Neural progenitor cell (in vitro differentiated cells): ENCODE measurements at regions not wholly inside any gene's neighbourhood (a gene's known extent, or its start where the extent isn't known, plus 50 kb on each side); places are given as distances from the start of the nearest gene placed in this dataset.

Experiments
- DNase-seq: peaks from one replicate; pipeline ENCODE4 v3.0.0-alpha.2; 2016; ENCODE audit warnings: low spot score
- H2AFZ ChIP-seq: fragments of 200-600 bp; sonication (generic); replicated peaks from 2 replicates; pipeline ENCODE4 v1.6.1; 2016; ENCODE audit warnings: antibody characterized with exemption
- H3F3A ChIP-seq: fragments of 200-600 bp; sonication (generic); 2 replicates; pipeline ENCODE4 v1.6.1; 2016; ENCODE audit warnings: antibody characterized with exemption, low read depth
- H3K27ac ChIP-seq: fragments of 200-600 bp; sonication (generic); 2 replicates; pipeline ENCODE4 v1.5.1; 2016; ENCODE audit warnings: mild to moderate bottlenecking
- H3K27me3 ChIP-seq: fragments of 200-600 bp; sonication (generic); 2 replicates; pipeline ENCODE4 v1.6.1; 2016; ENCODE audit warnings: mild to moderate bottlenecking, moderate library complexity
- H3K36me3 ChIP-seq: fragments of 200-600 bp; sonication (generic); 2 replicates; pipeline ENCODE4 v1.5.1; 2016
- H3K4me1 ChIP-seq: fragments of 200-600 bp; sonication (generic); 2 replicates; pipeline ENCODE4 v1.6.1; 2016; ENCODE audit warnings: mixed run types
- H3K4me2 ChIP-seq: fragments of 200-600 bp; sonication (generic); 2 replicates; pipeline ENCODE4 v1.6.1; 2016
- H3K4me3 ChIP-seq: fragments of 200-600 bp; sonication (generic); 2 replicates; pipeline ENCODE4 v1.5.1; 2016
- H3K79me2 ChIP-seq: fragments of 200-600 bp; sonication (generic); 2 replicates; pipeline ENCODE4 v1.6.1; 2016; ENCODE audit warnings: low read depth
- H3K9ac ChIP-seq: fragments of 200-600 bp; sonication (generic); 2 replicates; pipeline ENCODE4 v1.6.1; 2016
- H3K9me3 ChIP-seq: fragments of 200-600 bp; sonication (generic); 2 replicates; pipeline ENCODE4 v1.5.1; 2016; ENCODE audit warnings: low read depth
- H4K20me1 ChIP-seq: fragments of 200-600 bp; sonication (generic); 2 replicates; pipeline ENCODE4 v1.6.1; 2016; ENCODE audit warnings: low read depth
- H3K27ac Mint-ChIP-seq: 3 replicates; pipeline ENCODE4 v1.8.0; 2021; ENCODE audit warnings: mixed read lengths
- H3K27me3 Mint-ChIP-seq: 2 replicates; pipeline ENCODE4 v1.8.0; 2022; ENCODE audit warnings: low read depth, mild to moderate bottlenecking, inconsistent platforms, moderate library complexity, mixed read lengths; ENCODE audit not compliant: insufficient read depth
- H3K36me3 Mint-ChIP-seq: 3 replicates; pipeline ENCODE4 v1.8.0; 2021; ENCODE audit warnings: mixed read lengths
- H3K4me1 Mint-ChIP-seq: 3 replicates; pipeline ENCODE4 v1.8.0; 2021; ENCODE audit warnings: mixed read lengths
- H3K4me3 Mint-ChIP-seq: 3 replicates; pipeline ENCODE4 v1.8.0; 2021; ENCODE audit warnings: mild to moderate bottlenecking, moderate library complexity, mixed read lengths
- H3K9me3 Mint-ChIP-seq: 3 replicates; pipeline ENCODE4 v1.8.0; 2020; ENCODE audit warnings: mixed read lengths
- CTCF ChIP-seq: fragments of 200-600 bp; sonication (generic); IDR thresholded peaks from 2 replicates; pipeline ENCODE4 v1.5.1; 2017; ENCODE audit warnings: antibody characterized with exemption, mild to moderate bottlenecking
- EZH2 ChIP-seq: fragments of 200-600 bp; sonication (generic); IDR thresholded peaks from 2 replicates; pipeline ENCODE4 v1.6.1; 2017; ENCODE audit warnings: antibody characterized with exemption, mild to moderate bottlenecking, moderate library complexity
- EZH2phosphoT487 ChIP-seq: fragments of 200-600 bp; sonication (generic); IDR thresholded peaks from 2 replicates; pipeline ENCODE4 v1.6.1; 2017; ENCODE audit warnings: antibody characterized with exemption

GRCh38 chr5:128772356-128772755 is 192.9 kb upstream of the SLC27A6 start:
- Histone ChIP-seq H3K4me1 (no peaks in the 10 kb centered on the region), H2AFZ (no peak overlapping the region), H3K27me3 (no peaks in the 10 kb centered on the region), H3K27ac (no peak overlapping the region), H3K4me2 (no peak overlapping the region), H3K36me3 (no peaks in the 10 kb centered on the region), H3F3A (no peaks in the 10 kb centered on the region), H3K4me3 (no peak overlapping the region), H3K9ac (no peak overlapping the region), H3K79me2 (no peaks in the 10 kb centered on the region), H3K9me3 (no peaks in the 10 kb centered on the region), H4K20me1 (no peaks in the 10 kb centered on the region)
- no peak overlapping the region for H3K27ac Mint-ChIP-seq
- H3K9me3 Mint-ChIP-seq, result no peaks in the 10 kb centered on the region
- no peaks in the 10 kb centered on the region for H3K36me3 Mint-ChIP-seq
- no peak for TF ChIP-seq EZH2phosphoT487
- TF ChIP-seq CTCF, result no peak
- no peak for TF ChIP-seq EZH2
- DNase-seq, result no peak
- no peaks in the 10 kb centered on the region for H3K4me1 Mint-ChIP-seq
- peaks cover 7% of the 10 kb centered on the region for H3K27me3 Mint-ChIP-seq
- no peak overlapping the region for H3K4me3 Mint-ChIP-seq

- Histone ChIP-seq H3F3A (no peaks in the 10 kb centered on the region), H3K4me2 (no peak overlapping the region), H3K4me1 (peaks cover 7% of the 10 kb centered on the region), H3K79me2 (no peaks in the 10 kb centered on the region), H3K9me3 (no peaks in the 10 kb centered on the region), H2AFZ (no peak overlapping the region), H3K9ac (no peak overlapping the region), H3K4me3 (no peak overlapping the region), H3K27me3 (no peaks in the 10 kb centered on the region), H4K20me1 (no peaks in the 10 kb centered on the region), H3K36me3 (no peaks in the 10 kb centered on the region), H3K27ac (no peak overlapping the region)
- peaks cover 8% of the 10 kb centered on the region for H3K4me1 Mint-ChIP-seq
- no peak overlapping the region for H3K27ac Mint-ChIP-seq
- H3K36me3 Mint-ChIP-seq, result no peaks in the 10 kb centered on the region
- no peak for TF ChIP-seq CTCF
- TF ChIP-seq EZH2phosphoT487, result no peak
- TF ChIP-seq EZH2, result no peak
- DNase-seq, result no peak
- no peak overlapping the region for H3K4me3 Mint-ChIP-seq
- peaks cover 7% of the 10 kb centered on the region for H3K27me3 Mint-ChIP-seq
- H3K9me3 Mint-ChIP-seq, result no peaks in the 10 kb centered on the region
Measured at GRCh38 chr5:128773378-128773777, 191.9 kb upstream of the SLC27A6 start.

GRCh38 chr5:128774605-128775004 is 190.7 kb upstream of the SLC27A6 start:
- Histone ChIP-seq H3K4me1 (peaks cover 16% of the 10 kb centered on the region), H3K79me2 (no peaks in the 10 kb centered on the region), H3K36me3 (no peaks in the 10 kb centered on the region), H3K4me2 (no peak overlapping the region), H3K4me3 (no peak overlapping the region), H2AFZ (no peak overlapping the region), H3K9me3 (no peaks in the 10 kb centered on the region), H4K20me1 (no peaks in the 10 kb centered on the region), H3K27ac (no peak overlapping the region), H3K27me3 (no peaks in the 10 kb centered on the region), H3K9ac (no peak overlapping the region), H3F3A (no peaks in the 10 kb centered on the region)
- peaks cover 7% of the 10 kb centered on the region for H3K27me3 Mint-ChIP-seq
- peaks cover 11% of the 10 kb centered on the region for H3K4me1 Mint-ChIP-seq
- no peaks in the 10 kb centered on the region for H3K9me3 Mint-ChIP-seq
- no peak for DNase-seq
- H3K27ac Mint-ChIP-seq, result no peak overlapping the region
- H3K4me3 Mint-ChIP-seq, result no peak overlapping the region
- TF ChIP-seq CTCF (no peak), EZH2phosphoT487 (no peak), EZH2 (no peak)
- no peaks in the 10 kb centered on the region for H3K36me3 Mint-ChIP-seq

GRCh38 chr5:128775558-128775957 is 189.7 kb upstream of the SLC27A6 start:
- no peak overlapping the region for H3K27ac Mint-ChIP-seq

More at GRCh38 chr5:128775558-128775957, 189.7 kb upstream of the SLC27A6 start:
- no peak overlapping the region for H3K4me3 ChIP-seq
- H3K9ac ChIP-seq, result no peak overlapping the region
- Mint-ChIP-seq H3K4me3 (no peak overlapping the region), H3K4me1 (peaks cover 11% of the 10 kb centered on the region), H3K9me3 (no peaks in the 10 kb centered on the region), H3K27me3 (peaks cover 4% of the 10 kb centered on the region), H3K36me3 (no peaks in the 10 kb centered on the region)
- DNase-seq, result no peak
- no peak overlapping the region for H2AFZ ChIP-seq
- H3K27me3 ChIP-seq, result no peaks in the 10 kb centered on the region
- H3K79me2 ChIP-seq, result no peaks in the 10 kb centered on the region
- no peaks in the 10 kb centered on the region for H3F3A ChIP-seq
- H3K4me2 ChIP-seq, result no peak overlapping the region
- H3K36me3 ChIP-seq, result no peaks in the 10 kb centered on the region
- H4K20me1 ChIP-seq, result no peaks in the 10 kb centered on the region
- no peaks in the 10 kb centered on the region for H3K9me3 ChIP-seq
- H3K27ac ChIP-seq, result no peak overlapping the region
- peaks cover 16% of the 10 kb centered on the region for H3K4me1 ChIP-seq
- TF ChIP-seq EZH2 (no peak), CTCF (no peak), EZH2phosphoT487 (no peak)
